HUES64 (cell line): ENCODE measurements at regions not wholly inside any gene's neighbourhood (a gene's known extent, or its start where the extent isn't known, plus 50 kb on each side); places are given as distances from the start of the nearest gene placed in this dataset.
"Not testable (repeated sequence)": the region's sequence is repeated elsewhere in the genome, so short reads cannot be mapped to it uniquely, and the experiment has no call there.

Source experiments
- H3K27ac ChIP-seq: 2 replicates; pipeline ENCODE4 v1.7.0; 2013; ENCODE audit warnings: low read depth, low read length, inconsistent platforms
- H3K27me3 ChIP-seq: 2 replicates; pipeline ENCODE4 v1.6.1; 2013; ENCODE audit warnings: mild to moderate bottlenecking, low read length; ENCODE audit not compliant: insufficient read depth
- H3K36me3 ChIP-seq: 2 replicates; pipeline ENCODE4 v1.6.1; 2013; ENCODE audit warnings: mild to moderate bottlenecking, low read length; ENCODE audit not compliant: insufficient read depth
- H3K4me1 ChIP-seq: 2 replicates; pipeline ENCODE4 v1.6.1; 2013; ENCODE audit warnings: mild to moderate bottlenecking, low read length, moderate library complexity; ENCODE audit not compliant: insufficient read depth
- H3K4me3 ChIP-seq: 2 replicates; pipeline ENCODE4 v1.5.1; 2013; ENCODE audit warnings: mild to moderate bottlenecking, low read length, moderate library complexity
- H3K9ac ChIP-seq: 2 replicates; pipeline ENCODE4 v1.6.1; 2013; ENCODE audit warnings: mild to moderate bottlenecking, low read depth, low read length
- H3K9me3 ChIP-seq: 2 replicates; pipeline ENCODE4 v1.6.1; 2013; ENCODE audit warnings: low read depth, low read length; ENCODE audit not compliant: insufficient read depth
- WGBS: fragments of 150-250, 120-280 bp; methylation state at CpG from one replicate; pipeline ENCODE4 v1.1.7; 2013; ENCODE audit warnings: missing lambda C conversion rate; 5-methylcytosine and 5-hydroxymethylcytosine counted together

- 36% methylated on average over 3 of the region's 3 CpGs for WGBS
- H3K9me3 ChIP-seq, result peaks cover 8% of the 10 kb centered on the region
- no peaks in the 10 kb centered on the region for H3K27me3 ChIP-seq
- no peaks in the 10 kb centered on the region for H3K36me3 ChIP-seq
- H3K27ac ChIP-seq, result no peak overlapping the region
- H3K9ac ChIP-seq, result no peak overlapping the region
- no peak overlapping the region for H3K4me3 ChIP-seq
- H3K4me1 ChIP-seq, result no peaks in the 10 kb centered on the region
Measured at GRCh38 chr14:34299360-34299759, 162.7 kb downstream of the SPTSSA start.

GRCh38 chr14:34297786-34298520, 164.1 kb downstream of the SPTSSA start:
- Histone ChIP-seq H3K4me1 (no peaks in the 10 kb centered on the region), H3K27ac (no peak overlapping the region), H3K9ac (no peak overlapping the region), H3K27me3 (no peaks in the 10 kb centered on the region), H3K9me3 (peaks cover 8% of the 10 kb centered on the region), H3K36me3 (no peaks in the 10 kb centered on the region), H3K4me3 (no peak overlapping the region)
- 76% methylated on average over 6 of the region's 6 CpGs for WGBS

- Histone ChIP-seq H3K36me3 (no peaks in the 10 kb centered on the region), H3K27me3 (no peaks in the 10 kb centered on the region), H3K9ac (no peak overlapping the region), H3K27ac (no peak overlapping the region), H3K9me3 (peaks cover 6% of the 10 kb centered on the region; the same call in 1 of the 2 replicates), H3K4me3 (no peak overlapping the region), H3K4me1 (no peaks in the 10 kb centered on the region)
Measured at GRCh38 chr14:34283590-34283989, 178.4 kb downstream of the SPTSSA start.

- no peak overlapping the region for H3K4me3 ChIP-seq
- no peaks in the 10 kb centered on the region for H3K27me3 ChIP-seq
- no peak overlapping the region for H3K9ac ChIP-seq
- H3K9me3 ChIP-seq, result peaks cover 6% of the 10 kb centered on the region; the same call in 1 of the 2 replicates
- H3K4me1 ChIP-seq, result no peaks in the 10 kb centered on the region
- H3K36me3 ChIP-seq, result no peaks in the 10 kb centered on the region
- no peak overlapping the region for H3K27ac ChIP-seq
Measured at GRCh38 chr14:34277191-34277590, 184.8 kb downstream of the SPTSSA start.

- H3K4me3 ChIP-seq, result no peak overlapping the region
- no peaks in the 10 kb centered on the region for H3K27me3 ChIP-seq
- no peaks in the 10 kb centered on the region for H3K4me1 ChIP-seq
- H3K36me3 ChIP-seq, result no peaks in the 10 kb centered on the region
- WGBS, result 89% methylated on average over 1 of the region's 1 CpG
- no peak overlapping the region for H3K27ac ChIP-seq
- H3K9me3 ChIP-seq, result peaks cover 5% of the 10 kb centered on the region; the same call in 1 of the 2 replicates
- H3K9ac ChIP-seq, result no peak overlapping the region
Measured at GRCh38 chr14:34275530-34275929, 186.5 kb downstream of the SPTSSA start.

- WGBS, result 98% methylated on average over 3 of the region's 4 CpGs
- H3K9me3 ChIP-seq, result peaks cover 2% of the 10 kb centered on the region; the same call in 1 of the 2 replicates
- H3K9ac ChIP-seq, result no peak overlapping the region
- no peaks in the 10 kb centered on the region for H3K27me3 ChIP-seq
- H3K27ac ChIP-seq, result no peak overlapping the region
- no peaks in the 10 kb centered on the region for H3K4me1 ChIP-seq
- no peak overlapping the region for H3K4me3 ChIP-seq
- no peaks in the 10 kb centered on the region for H3K36me3 ChIP-seq
Measured at GRCh38 chr14:34275078-34275477, 187.0 kb downstream of the SPTSSA start.

GRCh38 chr14:34273716-34274115, 188.3 kb downstream of the SPTSSA start:
- WGBS, result 100% methylated on average over 1 of the region's 4 CpGs
- not testable (repeated sequence) for H3K4me3 ChIP-seq

GRCh38 chr14:34270361-34270760, 191.7 kb downstream of the SPTSSA start:
- WGBS, result 91% methylated on average over 5 of the region's 5 CpGs
- no peaks in the 10 kb centered on the region for H3K36me3 ChIP-seq
- no peaks in the 10 kb centered on the region for H3K4me1 ChIP-seq
- no peaks in the 10 kb centered on the region for H3K27me3 ChIP-seq
- no peak overlapping the region for H3K9ac ChIP-seq
- H3K9me3 ChIP-seq, result no peaks in the 10 kb centered on the region
- H3K27ac ChIP-seq, result no peak overlapping the region
- H3K4me3 ChIP-seq, result no peak overlapping the region

More at GRCh38 chr14:34273716-34274115, 188.3 kb downstream of the SPTSSA start:
- not testable (repeated sequence) for H3K9ac ChIP-seq, H3K4me1 ChIP-seq, H3K27me3 ChIP-seq, H3K9me3 ChIP-seq, H3K36me3 ChIP-seq, H3K27ac ChIP-seq

- Histone ChIP-seq H3K4me3 (no peak overlapping the region), H3K9ac (no peak overlapping the region), H3K9me3 (no peaks in the 10 kb centered on the region), H3K4me1 (no peaks in the 10 kb centered on the region), H3K36me3 (no peaks in the 10 kb centered on the region), H3K27me3 (no peaks in the 10 kb centered on the region), H3K27ac (no peak overlapping the region)
- 80% methylated on average over 3 of the region's 4 CpGs for WGBS
Measured at GRCh38 chr14:34266344-34266743, 195.7 kb downstream of the SPTSSA start.

- 88% methylated on average over 9 of the region's 9 CpGs for WGBS
- Histone ChIP-seq H3K27ac (no peak overlapping the region), H3K4me1 (no peaks in the 10 kb centered on the region), H3K4me3 (no peak overlapping the region), H3K36me3 (no peaks in the 10 kb centered on the region), H3K27me3 (no peaks in the 10 kb centered on the region), H3K9me3 (no peaks in the 10 kb centered on the region), H3K9ac (no peak overlapping the region)
Measured at GRCh38 chr14:34262127-34262910, 199.7 kb downstream of the SPTSSA start.

- Histone ChIP-seq H3K4me1 (no peaks in the 10 kb centered on the region), H3K36me3 (no peaks in the 10 kb centered on the region), H3K4me3 (no peak overlapping the region), H3K27ac (no peak overlapping the region), H3K9me3 (no peaks in the 10 kb centered on the region), H3K27me3 (no peaks in the 10 kb centered on the region), H3K9ac (no peak overlapping the region)
Measured at GRCh38 chr14:34259996-34260395, 202.0 kb downstream of the SPTSSA start.
